Neuronal stem cell (in vitro differentiated cells): ENCODE measurements at regions not wholly inside any gene's neighbourhood (a gene's known extent, or its start where the extent isn't known, plus 50 kb on each side); places are given as distances from the start of the nearest gene placed in this dataset.

Source experiments
- DNase-seq: peaks from one replicate; pipeline ENCODE4 v3.0.0-alpha.2; 2013; ENCODE audit warnings: low spot score
- H2AFZ ChIP-seq: one replicate; pipeline ENCODE4 v1.6.1; 2013; ENCODE audit warnings: mild to moderate bottlenecking, low read length, inconsistent platforms
- H2AK5ac ChIP-seq: 2 replicates; pipeline ENCODE4 v1.6.1; 2013; ENCODE audit warnings: low read depth, mild to moderate bottlenecking, inconsistent platforms, low read length, moderate library complexity, mixed read lengths
- H2BK120ac ChIP-seq: 2 replicates; pipeline ENCODE4 v1.6.1; 2013; ENCODE audit warnings: low read depth, mild to moderate bottlenecking, inconsistent platforms, low read length, moderate library complexity, mixed read lengths
- H2BK12ac ChIP-seq: one replicate; pipeline ENCODE4 v1.6.1; 2013; ENCODE audit warnings: low read length, inconsistent platforms
- H2BK15ac ChIP-seq: 2 replicates; pipeline ENCODE4 v1.6.1; 2013; ENCODE audit warnings: mild to moderate bottlenecking, low read length, inconsistent platforms, mixed read lengths
- H2BK5ac ChIP-seq: one replicate; pipeline ENCODE4 v1.6.1; 2013; ENCODE audit warnings: inconsistent platforms, mild to moderate bottlenecking, low read length, moderate library complexity
- H3K14ac ChIP-seq: one replicate; pipeline ENCODE4 v1.6.1; 2013; ENCODE audit warnings: low read length, inconsistent platforms
- H3K18ac ChIP-seq: 2 replicates; pipeline ENCODE4 v1.6.1; 2013; ENCODE audit warnings: low read length, inconsistent platforms
- H3K23ac ChIP-seq: 2 replicates; pipeline ENCODE4 v1.6.1; 2013; ENCODE audit warnings: low read depth, mild to moderate bottlenecking, mixed read lengths, low read length, inconsistent platforms; ENCODE audit not compliant: poor library complexity
- H3K27ac ChIP-seq: replicated peaks from 3 replicates; pipeline ENCODE4 v1.5.1; 2013; ENCODE audit warnings: low read length, inconsistent platforms
- H3K27me3 ChIP-seq, 3 experiments: 2 replicates each; pipeline ENCODE4 v1.6.1; 2013; ENCODE audit warnings: low read length in 3 of 3, mild to moderate bottlenecking in 2 of 3, inconsistent platforms in 1 of 3, low read depth in 1 of 3, mixed read lengths in 1 of 3, moderate library complexity in 1 of 3; ENCODE audit not compliant: control insufficient read depth in 3 of 3, insufficient read depth in 3 of 3
- H3K36me3 ChIP-seq, 2 donors: replicated peaks in 1 of 2; 2 replicates each; pipeline ENCODE4 v1.6.1; 2013; ENCODE audit warnings: low read length in 2 of 2; ENCODE audit not compliant: control insufficient read depth in 2 of 2, insufficient read depth in 2 of 2
- H3K4ac ChIP-seq: 2 replicates; pipeline ENCODE4 v1.6.1; 2013; ENCODE audit warnings: inconsistent platforms, mild to moderate bottlenecking, low read length, moderate library complexity
- H3K4me1 ChIP-seq, 2 donors: 1 replicate in 1 of 2; 2 replicates in 1 of 2; pipeline ENCODE4 v1.6.1; 2013; ENCODE audit warnings: low read length in 2 of 2, low read depth in 1 of 2; ENCODE audit not compliant: control insufficient read depth in 2 of 2, insufficient read depth in 1 of 2
- H3K4me2 ChIP-seq: one replicate; pipeline ENCODE4 v1.6.1; 2013; ENCODE audit warnings: mild to moderate bottlenecking, low read length, inconsistent platforms; ENCODE audit not compliant: insufficient read depth, poor library complexity, severe bottlenecking
- H3K4me3 ChIP-seq, 2 donors: 2 replicates each; pipeline ENCODE4 v1.5.1; 2013; ENCODE audit warnings: low read length in 2 of 2, mild to moderate bottlenecking in 2 of 2, inconsistent platforms in 1 of 2, moderate library complexity in 1 of 2
- H3K79me1 ChIP-seq: one replicate; pipeline ENCODE4 v1.6.1; 2013; ENCODE audit warnings: low read depth, mild to moderate bottlenecking, inconsistent platforms, low read length, moderate library complexity
- H3K9ac ChIP-seq: one replicate; pipeline ENCODE4 v1.6.1; 2013; ENCODE audit warnings: mild to moderate bottlenecking, low read depth, low read length, inconsistent platforms; ENCODE audit not compliant: poor library complexity
- H3K9me3 ChIP-seq, 2 donors: replicated peaks in 1 of 2; 2 replicates each; pipeline versions ENCODE3 to v1.6.1; 2013; ENCODE audit warnings: low read length in 2 of 2, mild to moderate bottlenecking in 2 of 2, inconsistent platforms in 1 of 2, low read depth in 1 of 2, mixed read lengths in 1 of 2, moderate library complexity in 1 of 2; ENCODE audit not compliant: control insufficient read depth in 2 of 2, insufficient read depth in 1 of 2
- H4K8ac ChIP-seq: one replicate; pipeline ENCODE4 v1.6.1; 2013; ENCODE audit warnings: low read depth, mild to moderate bottlenecking, inconsistent platforms, low read length, moderate library complexity
- H4K91ac ChIP-seq: one replicate; pipeline ENCODE4 v1.6.1; 2013; ENCODE audit warnings: low read length, low read depth, mild to moderate bottlenecking, inconsistent platforms; ENCODE audit not compliant: poor library complexity
- WGBS, 2 donors: extraction: QIAGEN DNeasy Blood & Tissue Kit; methylation state at CpG; one replicate each; pipeline ENCODE4 v1.1.7; 2013; ENCODE audit warnings: missing lambda C conversion rate in 2 of 2, mixed read lengths in 1 of 2; ENCODE audit not compliant: insufficient read length in 2 of 2, insufficient replicate concordance in 1 of 2; ENCODE audit errors: extremely low coverage in 2 of 2; 5-methylcytosine and 5-hydroxymethylcytosine counted together

- H3K27ac ChIP-seq, result peak overlapping the region; percentile 74
- no peak overlapping the region for H3K4ac ChIP-seq
- WGBS, 2 donors, result no CpG with 5 or more reads among the region's 13 CpGs
- H2AFZ ChIP-seq, result peak overlapping the region; percentile 40
- no peaks in the 10 kb centered on the region for H3K9me3 ChIP-seq
- H4K91ac ChIP-seq, result no peak overlapping the region
- H3K79me1 ChIP-seq, result no peaks in the 10 kb centered on the region
- H3K14ac ChIP-seq, result no peak overlapping the region
- H4K8ac ChIP-seq, result no peak overlapping the region
- H2BK15ac ChIP-seq, result no peak overlapping the region
- no peak overlapping the region for H2BK5ac ChIP-seq
- peaks cover 4 to 28% of the 10 kb centered on the region in 2 donors for H3K4me1 ChIP-seq
- no peak overlapping the region for H2AK5ac ChIP-seq
- no peak overlapping the region for H3K4me2 ChIP-seq
- peaks cover 0 to 18% (median 0%) of the 10 kb centered on the region in 3 experiments for H3K27me3 ChIP-seq
- no peak overlapping the region for H3K9ac ChIP-seq
- H2BK12ac ChIP-seq, result no peak overlapping the region
- no peak for DNase-seq
- peak overlapping the region; percentile 58 for H3K18ac ChIP-seq
- H3K36me3 ChIP-seq, result no peaks in the 10 kb centered on the region
- H2BK120ac ChIP-seq, result no peak overlapping the region
- no peak overlapping the region for H3K4me3 ChIP-seq
- H3K23ac ChIP-seq, result no peak overlapping the region
Observed at GRCh38 chr14:101335061-101335661, 226.1 kb upstream of the DIO3 start.

- no peak overlapping the region for H3K27ac ChIP-seq
- H3K4me2 ChIP-seq, result no peak overlapping the region
- H2BK5ac ChIP-seq, result no peak overlapping the region
- H4K91ac ChIP-seq, result no peak overlapping the region
- H3K14ac ChIP-seq, result no peak overlapping the region
- H3K36me3 ChIP-seq, result no peaks in the 10 kb centered on the region
- no peak overlapping the region for H2AFZ ChIP-seq
- peaks cover 0 to 20% (median 0%) of the 10 kb centered on the region in 3 experiments for H3K27me3 ChIP-seq
- H3K9me3 ChIP-seq, result no peaks in the 10 kb centered on the region
- H2BK15ac ChIP-seq, result no peak overlapping the region
- H3K4me1 ChIP-seq, result peaks cover 4 to 28% of the 10 kb centered on the region in 2 donors
- no peak overlapping the region for H2AK5ac ChIP-seq
- no peak overlapping the region for H3K4me3 ChIP-seq
- H3K18ac ChIP-seq, result no peak overlapping the region
- H3K9ac ChIP-seq, result no peak overlapping the region
- H3K4ac ChIP-seq, result no peak overlapping the region
- no peak overlapping the region for H4K8ac ChIP-seq
- H3K23ac ChIP-seq, result no peak overlapping the region
- no peaks in the 10 kb centered on the region for H3K79me1 ChIP-seq
- H2BK120ac ChIP-seq, result no peak overlapping the region
- DNase-seq, result no peak
- H2BK12ac ChIP-seq, result no peak overlapping the region
Observed at GRCh38 chr14:101336183-101336582, 225.1 kb upstream of the DIO3 start.

DNA sequence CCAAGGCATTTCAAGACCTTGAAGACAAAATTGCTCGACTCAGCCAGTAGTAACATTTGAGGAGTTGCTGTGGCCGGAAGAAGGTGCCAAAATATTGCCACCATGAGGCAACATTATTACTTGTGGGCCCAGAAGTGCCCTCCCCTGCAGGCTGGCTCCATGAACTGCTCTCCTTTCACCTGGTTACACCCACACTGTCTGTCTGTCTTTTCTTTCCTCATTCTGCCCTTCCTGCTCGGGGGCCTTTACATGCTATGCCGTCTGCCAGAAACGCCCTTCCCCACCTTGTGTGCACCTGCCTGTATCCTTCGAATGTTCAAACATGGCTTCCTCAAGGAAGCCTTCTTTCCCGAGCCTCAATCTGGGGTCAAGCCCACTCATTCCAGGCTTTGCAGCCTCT lies 224.2 kb upstream of the DIO3 start:
- WGBS, 2 donors, result no CpG with 5 or more reads among the region's 7 CpGs
- no peak overlapping the region for H3K4ac ChIP-seq
- no peak overlapping the region for H3K23ac ChIP-seq
- H3K4me2 ChIP-seq, result no peak overlapping the region
- H2AFZ ChIP-seq, result no peak overlapping the region
- H3K9ac ChIP-seq, result no peak overlapping the region
- H3K4me3 ChIP-seq, result no peak overlapping the region
- peaks cover 0 to 21% (median 0%) of the 10 kb centered on the region in 3 experiments for H3K27me3 ChIP-seq
- H2BK5ac ChIP-seq, result no peak overlapping the region
- peaks cover 4 to 28% of the 10 kb centered on the region in 2 donors for H3K4me1 ChIP-seq
- DNase-seq, result no peak
- peaks cover 0 to 2% of the 10 kb centered on the region in 2 donors for H3K9me3 ChIP-seq
- H3K14ac ChIP-seq, result no peak overlapping the region
- H3K18ac ChIP-seq, result peak overlapping the region; percentile 20
- no peaks in the 10 kb centered on the region for H3K79me1 ChIP-seq
- H2BK120ac ChIP-seq, result no peak overlapping the region
- H2AK5ac ChIP-seq, result peak overlapping the region; percentile 1
- H2BK15ac ChIP-seq, result peak overlapping the region; percentile 64
- H3K27ac ChIP-seq, result no peak overlapping the region
- no peak overlapping the region for H4K8ac ChIP-seq
- H4K91ac ChIP-seq, result no peak overlapping the region
- no peaks in the 10 kb centered on the region for H3K36me3 ChIP-seq
- no peak overlapping the region for H2BK12ac ChIP-seq

GRCh38 chr14:101340556-101340955 lies 220.7 kb upstream of the DIO3 start:
- no peak overlapping the region for H4K91ac ChIP-seq
- peaks cover 0 to 1% of the 10 kb centered on the region in 2 donors for H3K36me3 ChIP-seq
- H3K9ac ChIP-seq, result no peak overlapping the region
- H2BK120ac ChIP-seq, result no peak overlapping the region
- H3K23ac ChIP-seq, result no peak overlapping the region
- H3K4me1 ChIP-seq, result peaks cover 0 to 10% of the 10 kb centered on the region in 2 donors
- H2BK12ac ChIP-seq, result no peak overlapping the region
- H3K27ac ChIP-seq, result no peak overlapping the region
- H3K14ac ChIP-seq, result no peak overlapping the region
- H3K4ac ChIP-seq, result no peak overlapping the region
- no CpG with 5 or more reads among the region's 8 CpGs for WGBS, 2 donors
- H2AK5ac ChIP-seq, result no peak overlapping the region
- no peak overlapping the region for H2BK5ac ChIP-seq
- no peaks in the 10 kb centered on the region for H3K79me1 ChIP-seq
- H3K18ac ChIP-seq, result no peak overlapping the region
- no peak for DNase-seq
- H2AFZ ChIP-seq, result no peak overlapping the region
- peaks cover 0 to 19% (median 0%) of the 10 kb centered on the region in 3 experiments for H3K27me3 ChIP-seq
- peaks cover 0 to 5% of the 10 kb centered on the region in 2 donors for H3K9me3 ChIP-seq
- no peak overlapping the region for H2BK15ac ChIP-seq
- H4K8ac ChIP-seq, result no peak overlapping the region
- H3K4me2 ChIP-seq, result no peak overlapping the region
- H3K4me3 ChIP-seq, result no peak overlapping the region
